ENCODE measurements at regions not wholly inside any gene's neighbourhood (a gene's known extent, or its start where the extent isn't known, plus 50 kb on each side); places are given as distances from the start of the nearest gene placed in this dataset.

DNA sequence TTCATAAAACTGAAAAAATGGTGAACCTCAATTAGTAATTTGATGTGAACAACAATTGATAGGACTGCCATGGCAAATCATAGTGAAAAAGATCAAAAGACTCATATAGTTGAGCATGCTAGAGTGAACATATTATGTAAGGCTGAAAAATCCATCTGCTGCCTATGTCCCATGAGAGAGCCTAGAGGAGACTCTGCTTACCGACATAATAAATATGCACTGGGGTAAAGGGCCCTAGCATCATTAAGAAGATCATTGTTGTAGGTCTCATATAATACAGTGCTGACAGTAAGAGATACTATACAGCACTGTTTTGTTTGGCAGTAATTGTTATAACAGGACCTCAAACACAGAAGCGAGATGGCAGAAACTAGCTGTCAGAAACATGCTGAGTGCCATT, 229.0 kb downstream of the PABPC4L start:
- Mint-ChIP-seq H3K4me1 (ENCODE audit: unreplicated experiment) (peaks cover 2% of the 10 kb centered on the region), H3K36me3 (ENCODE audit: unreplicated experiment) (no peaks in the 10 kb centered on the region), H3K4me3 (ENCODE audit: unreplicated experiment) (no peak overlapping the region), H3K9me3 (ENCODE audit: unreplicated experiment) (no peaks in the 10 kb centered on the region), H3K27me3 (ENCODE audit: unreplicated experiment) (no peaks in the 10 kb centered on the region), H3K27ac (ENCODE audit: unreplicated experiment) (no peak overlapping the region)
- TF ChIP-seq, protein P1, sequence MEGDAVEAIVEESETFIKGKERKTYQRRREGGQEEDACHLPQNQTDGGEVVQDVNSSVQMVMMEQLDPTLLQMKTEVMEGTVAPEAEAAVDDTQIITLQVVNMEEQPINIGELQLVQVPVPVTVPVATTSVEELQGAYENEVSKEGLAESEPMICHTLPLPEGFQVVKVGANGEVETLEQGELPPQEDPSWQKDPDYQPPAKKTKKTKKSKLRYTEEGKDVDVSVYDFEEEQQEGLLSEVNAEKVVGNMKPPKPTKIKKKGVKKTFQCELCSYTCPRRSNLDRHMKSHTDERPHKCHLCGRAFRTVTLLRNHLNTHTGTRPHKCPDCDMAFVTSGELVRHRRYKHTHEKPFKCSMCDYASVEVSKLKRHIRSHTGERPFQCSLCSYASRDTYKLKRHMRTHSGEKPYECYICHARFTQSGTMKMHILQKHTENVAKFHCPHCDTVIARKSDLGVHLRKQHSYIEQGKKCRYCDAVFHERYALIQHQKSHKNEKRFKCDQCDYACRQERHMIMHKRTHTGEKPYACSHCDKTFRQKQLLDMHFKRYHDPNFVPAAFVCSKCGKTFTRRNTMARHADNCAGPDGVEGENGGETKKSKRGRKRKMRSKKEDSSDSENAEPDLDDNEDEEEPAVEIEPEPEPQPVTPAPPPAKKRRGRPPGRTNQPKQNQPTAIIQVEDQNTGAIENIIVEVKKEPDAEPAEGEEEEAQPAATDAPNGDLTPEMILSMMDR (IDR thresholded peaks at IDR 0.05): no peak
- no peak for DNase-seq (ENCODE audit: extremely low spot score, unreplicated experiment)

GRCh38 chr4:133969202-133969848, 232.3 kb downstream of the PABPC4L start:
- no peak for DNase-seq (ENCODE audit: extremely low spot score, unreplicated experiment)
- no peak overlapping the region for H3K27ac Mint-ChIP-seq (ENCODE audit: unreplicated experiment)
- H3K4me1 Mint-ChIP-seq (ENCODE audit: unreplicated experiment): peaks cover 2% of the 10 kb centered on the region
- H3K36me3 Mint-ChIP-seq (ENCODE audit: unreplicated experiment): no peaks in the 10 kb centered on the region
- no peaks in the 10 kb centered on the region for H3K27me3 Mint-ChIP-seq (ENCODE audit: unreplicated experiment)
- no peak overlapping the region for H3K4me3 Mint-ChIP-seq (ENCODE audit: unreplicated experiment)
- H3K9me3 Mint-ChIP-seq (ENCODE audit: unreplicated experiment): peaks cover 15% of the 10 kb centered on the region
- TF ChIP-seq, protein P1 (IDR thresholded peaks at IDR 0.05): no peak

GRCh38 chr4:133968174-133968573, 233.4 kb downstream of the PABPC4L start:
- Mint-ChIP-seq H3K4me1 (ENCODE audit: unreplicated experiment) (peaks cover 2% of the 10 kb centered on the region), H3K36me3 (ENCODE audit: unreplicated experiment) (no peaks in the 10 kb centered on the region), H3K27me3 (ENCODE audit: unreplicated experiment) (no peaks in the 10 kb centered on the region), H3K9me3 (ENCODE audit: unreplicated experiment) (peaks cover 23% of the 10 kb centered on the region), H3K27ac (ENCODE audit: unreplicated experiment) (no peak overlapping the region), H3K4me3 (ENCODE audit: unreplicated experiment) (no peak overlapping the region)
- TF ChIP-seq, protein P1 (IDR thresholded peaks at IDR 0.05): no peak
- DNase-seq (ENCODE audit: extremely low spot score, unreplicated experiment): no peak

GRCh38 chr4:133960975-133961374, 240.6 kb downstream of the PABPC4L start:
- H3K27ac Mint-ChIP-seq (ENCODE audit: unreplicated experiment): no peak overlapping the region
- H3K4me1 Mint-ChIP-seq (ENCODE audit: unreplicated experiment): no peaks in the 10 kb centered on the region
- H3K9me3 Mint-ChIP-seq (ENCODE audit: unreplicated experiment): peaks cover 35% of the 10 kb centered on the region

DNA sequence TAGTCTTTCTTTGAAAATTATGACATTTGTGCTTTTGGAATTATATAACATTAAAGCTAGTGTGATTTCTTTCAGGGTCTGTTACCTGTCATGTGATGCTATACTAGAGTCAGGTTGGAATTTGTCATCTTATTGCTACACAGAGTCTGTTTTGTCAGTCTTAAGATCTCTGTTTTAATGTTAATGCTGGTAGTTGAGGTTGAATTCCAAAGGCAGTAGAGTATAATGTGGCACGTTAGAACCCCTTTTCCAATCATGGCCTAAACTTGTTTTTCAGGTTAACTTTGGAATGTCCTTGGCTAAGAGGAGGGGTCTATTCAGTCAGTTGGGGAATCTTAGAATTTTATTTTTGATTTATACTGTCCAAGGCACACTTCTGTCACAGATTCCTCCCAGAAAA, 258.5 kb downstream of the PABPC4L start:
- no peak for DNase-seq (ENCODE audit: extremely low spot score, unreplicated experiment)
- H3K36me3 Mint-ChIP-seq (ENCODE audit: unreplicated experiment): no peaks in the 10 kb centered on the region
- no peak overlapping the region for H3K4me3 Mint-ChIP-seq (ENCODE audit: unreplicated experiment)
- TF ChIP-seq, protein P1 (IDR thresholded peaks at IDR 0.05): no peak
- no peaks in the 10 kb centered on the region for H3K4me1 Mint-ChIP-seq (ENCODE audit: unreplicated experiment)
- peaks cover 3% of the 10 kb centered on the region for H3K9me3 Mint-ChIP-seq (ENCODE audit: unreplicated experiment)
- H3K27ac Mint-ChIP-seq (ENCODE audit: unreplicated experiment): no peak overlapping the region
- H3K27me3 Mint-ChIP-seq (ENCODE audit: unreplicated experiment): no peaks in the 10 kb centered on the region

More at GRCh38 chr4:133960975-133961374, 240.6 kb downstream of the PABPC4L start:
- no peaks in the 10 kb centered on the region for H3K27me3 Mint-ChIP-seq (ENCODE audit: unreplicated experiment)
- TF ChIP-seq, protein P1 (IDR thresholded peaks at IDR 0.05): no peak
- no peak for DNase-seq (ENCODE audit: extremely low spot score, unreplicated experiment)
- H3K4me3 Mint-ChIP-seq (ENCODE audit: unreplicated experiment): no peak overlapping the region
- no peaks in the 10 kb centered on the region for H3K36me3 Mint-ChIP-seq (ENCODE audit: unreplicated experiment)

Measured in osteocyte (in vitro differentiated cells).